Breast epithelium (tissue), 4 donors: ENCODE measurements at regions not wholly inside any gene's neighbourhood (a gene's known extent, or its start where the extent isn't known, plus 50 kb on each side); places are given as distances from the start of the nearest gene placed in this dataset.

Experiments used
- DNase-seq, 2 donors: peaks; one replicate each; pipeline ENCODE4 v3.0.0-alpha.2; 2019; ENCODE audit warnings: low spot score in 2 of 2
- H3K27ac ChIP-seq, 2 donors: fragments of 200-600 bp; sonication (generic) in 1 of 2; one replicate each; pipeline ENCODE4 v1.5.1; 2016 to 2019; ENCODE audit warnings: mild to moderate bottlenecking in 1 of 2
- H3K27me3 ChIP-seq, 2 donors: fragments of 200-600 bp; sonication (generic) in 1 of 2; one replicate each; pipeline versions ENCODE4 v1.5.1 to v1.6.0; 2017 to 2019; ENCODE audit warnings: control low read depth in 1 of 2, mild to moderate bottlenecking in 1 of 2
- H3K36me3 ChIP-seq: fragments of 200-600 bp; one replicate; pipeline ENCODE4 v1.5.1; 2019
- H3K4me1 ChIP-seq, 2 donors: fragments of 200-600 bp; sonication (generic); one replicate each; pipeline ENCODE4 v1.5.1; 2016 to 2019; ENCODE audit warnings: control low read depth in 1 of 2
- H3K4me3 ChIP-seq, 3 donors: fragments of 200-600 bp; sonication (generic); 1 replicate in 2 of 3; 2 replicates in 1 of 3; pipeline ENCODE4 v1.5.1; 2016 to 2019; ENCODE audit warnings: mild to moderate bottlenecking in 3 of 3, moderate library complexity in 2 of 3
- H3K9me3 ChIP-seq, 2 donors: fragments of 200-600 bp; sonication (generic) in 1 of 2; one replicate each; pipeline ENCODE4 v1.5.1; 2016 to 2019; ENCODE audit warnings: control low read depth in 1 of 2
- CTCF ChIP-seq, 3 donors: fragments of 450-650 bp; IDR thresholded peaks; one replicate each; pipeline ENCODE4 v1.5.1; 2016 to 2017; ENCODE audit warnings: antibody characterized with exemption in 3 of 3, mild to moderate bottlenecking in 3 of 3, moderate library complexity in 3 of 3
- POLR2A ChIP-seq: fragments of 450-650 bp; IDR thresholded peaks from one replicate; pipeline ENCODE4 v1.6.1; 2016; ENCODE audit warnings: antibody characterized with exemption, mild to moderate bottlenecking, moderate library complexity
- POLR2AphosphoS5 ChIP-seq, 3 donors: sonication (generic); formaldehyde crosslinking; IDR thresholded peaks; one replicate each; pipeline ENCODE4 v1.6.1; 2017; ENCODE audit warnings: antibody characterized with exemption in 3 of 3
- intact Hi-C: fragments of 100-400 bp; cut with DNase I; formaldehyde crosslinking; loops from one replicate; pipeline ENCODE4 v1.15.1; 2023; ENCODE audit warnings: low total_unique reads

DNA sequence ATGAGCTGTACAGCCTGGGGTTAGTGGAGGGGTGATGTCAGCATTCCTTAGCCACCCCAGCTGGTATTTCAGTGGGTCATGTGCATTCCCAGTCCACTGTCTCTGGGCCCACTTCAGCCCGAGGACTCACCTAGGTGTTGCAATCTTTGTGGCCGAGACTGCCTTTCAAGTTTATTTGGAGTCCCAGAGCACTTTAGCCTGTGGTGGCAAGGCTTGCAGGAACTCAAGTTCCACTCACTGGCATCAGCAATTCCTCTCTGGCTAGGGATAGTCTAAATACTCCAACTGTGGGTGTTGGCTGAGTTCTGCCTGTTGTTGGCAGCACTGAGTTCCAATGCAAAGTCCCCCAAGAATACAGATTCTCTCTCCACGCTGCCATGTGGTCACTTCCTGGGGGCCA, 191.6 kb upstream of the PGR start:
- H3K4me3 ChIP-seq = no peak overlapping the region
- no peak overlapping the region for H3K27ac ChIP-seq
- intact Hi-C loops = loop anchor here (5.0 kb wide), 1 partner anchor 199 kb away; no protein-coding TSS in a partner anchor
- H3K27me3 ChIP-seq = no peaks in the 10 kb centered on the region
- TF ChIP-seq POLR2AphosphoS5 (IDR thresholded peaks at IDR 0.05) = no peak
- no peak for TF ChIP-seq CTCF (IDR thresholded peaks at IDR 0.05)
- no peak for TF ChIP-seq POLR2A
- no peaks in the 10 kb centered on the region for H3K4me1 ChIP-seq
- H3K9me3 ChIP-seq = no peaks in the 10 kb centered on the region
- H3K36me3 ChIP-seq = no peaks in the 10 kb centered on the region
- no peak for DNase-seq

DNA sequence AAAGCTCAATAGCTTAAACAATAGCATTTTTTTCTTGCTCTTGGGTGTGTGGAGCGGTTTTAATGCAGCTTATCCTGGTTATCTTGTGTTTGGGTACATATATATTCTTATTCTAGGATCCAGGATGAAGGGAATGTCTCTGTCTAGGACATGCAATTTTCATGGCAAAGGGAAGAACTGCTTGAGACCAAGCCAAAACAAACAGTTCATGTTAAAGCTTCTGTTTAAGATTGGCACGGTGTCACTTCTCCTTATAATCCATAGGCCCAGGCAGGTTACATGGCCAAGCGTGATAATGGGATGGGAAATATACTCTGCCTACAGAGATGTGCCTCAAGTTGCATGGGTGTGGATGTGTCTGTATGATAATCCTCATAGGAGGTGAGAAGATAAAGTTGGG, 177.1 kb upstream of the PGR start:
- no peak for DNase-seq
- H3K4me1 ChIP-seq = no peaks in the 10 kb centered on the region
- TF ChIP-seq CTCF (IDR thresholded peaks at IDR 0.05) = no peak
- no peak for TF ChIP-seq POLR2A
- no peak for TF ChIP-seq POLR2AphosphoS5 (IDR thresholded peaks at IDR 0.05)
- H3K27ac ChIP-seq = no peak overlapping the region
- H3K9me3 ChIP-seq = no peaks in the 10 kb centered on the region
- no peaks in the 10 kb centered on the region for H3K36me3 ChIP-seq
- no peak overlapping the region for H3K4me3 ChIP-seq
- intact Hi-C loops = loop anchor here (2.0 kb wide), 1 partner anchor 44 kb away; no protein-coding TSS in a partner anchor
- no peaks in the 10 kb centered on the region for H3K27me3 ChIP-seq

GRCh38 chr11:101305496-101305895, 175.9 kb upstream of the PGR start:
- TF ChIP-seq CTCF (IDR thresholded peaks at IDR 0.05) (no peak), POLR2A (no peak), POLR2AphosphoS5 (IDR thresholded peaks at IDR 0.05) (no peak)
- intact Hi-C loops = no loop called here
- DNase-seq = no peak
- Histone ChIP-seq H3K27ac (no peak overlapping the region), H3K4me3 (no peak overlapping the region), H3K36me3 (no peaks in the 10 kb centered on the region), H3K27me3 (no peaks in the 10 kb centered on the region), H3K9me3 (no peaks in the 10 kb centered on the region), H3K4me1 (no peaks in the 10 kb centered on the region)

DNA sequence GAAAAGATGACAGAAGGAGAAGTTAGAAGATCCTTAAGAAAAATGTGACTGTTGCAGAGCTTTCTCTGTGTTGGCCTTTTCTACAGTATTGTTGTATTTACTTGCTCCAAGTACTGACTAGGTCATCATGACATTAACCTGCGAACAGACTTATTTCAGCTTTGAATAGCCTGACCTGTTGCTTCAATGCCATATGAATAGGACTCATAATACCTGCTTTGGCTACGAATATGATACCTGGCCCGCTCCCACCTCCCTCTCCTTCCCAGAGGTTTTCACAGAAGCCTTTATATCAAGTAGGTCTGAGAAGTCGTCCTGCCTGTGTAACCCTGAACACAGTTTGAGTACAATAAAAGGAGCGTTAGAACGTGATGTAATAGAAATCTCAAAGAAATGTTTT, 169.6 kb upstream of the PGR start:
- intact Hi-C loops = no loop called here

GRCh38 chr11:101296896-101297295, 167.3 kb upstream of the PGR start:
- no peaks in the 10 kb centered on the region for H3K36me3 ChIP-seq
- H3K27me3 ChIP-seq = no peaks in the 10 kb centered on the region
- no peak for DNase-seq
- peaks cover 13 to 19% of the 10 kb centered on the region in 2 donors for H3K9me3 ChIP-seq
- TF ChIP-seq POLR2AphosphoS5 (IDR thresholded peaks at IDR 0.05) (no peak), POLR2A (no peak), CTCF (IDR thresholded peaks at IDR 0.05) (no peak)
- no peak overlapping the region for H3K27ac ChIP-seq
- H3K4me3 ChIP-seq = no peak overlapping the region
- H3K4me1 ChIP-seq = no peaks in the 10 kb centered on the region
- intact Hi-C loops = no loop called here

More for the DNA sequence above, 169.6 kb upstream of the PGR start:
- no peaks in the 10 kb centered on the region for H3K36me3 ChIP-seq
- H3K4me1 ChIP-seq = no peaks in the 10 kb centered on the region
- DNase-seq = no peak
- H3K4me3 ChIP-seq = no peak overlapping the region
- peaks cover 13 to 19% of the 10 kb centered on the region in 2 donors for H3K9me3 ChIP-seq
- TF ChIP-seq CTCF (IDR thresholded peaks at IDR 0.05) = no peak
- TF ChIP-seq POLR2A = no peak
- no peak for TF ChIP-seq POLR2AphosphoS5 (IDR thresholded peaks at IDR 0.05)
- H3K27me3 ChIP-seq = no peaks in the 10 kb centered on the region
- peak overlapping the region in 1 of 2 donors; percentile 14 for H3K27ac ChIP-seq
